ENCODE measurements at regions not wholly inside any gene's neighbourhood (a gene's known extent, or its start where the extent isn't known, plus 50 kb on each side); places are given as distances from the start of the nearest gene placed in this dataset.

DNA sequence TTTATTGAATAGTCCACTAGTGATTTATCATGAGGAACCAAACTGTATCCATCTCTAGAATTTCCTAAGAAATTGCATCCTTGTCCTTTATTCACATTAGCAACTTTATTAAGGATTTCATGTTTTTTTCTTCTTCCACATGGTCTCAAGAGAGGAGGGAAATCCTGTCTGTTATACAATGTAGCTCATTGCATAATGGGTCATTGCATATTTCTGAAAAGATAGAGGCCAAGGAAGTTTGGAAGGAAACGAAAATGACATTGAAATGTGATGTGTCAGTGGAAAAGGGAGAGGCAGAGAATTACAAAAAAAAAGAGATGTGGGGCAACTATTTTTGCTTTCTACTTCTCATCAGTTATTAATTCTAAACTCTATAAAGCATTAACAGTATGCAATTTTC is 353.1 kb downstream of the METTL15 start:
- peak; percentile 54 for DNase-seq (ENCODE audit: low read depth)
- TF ChIP-seq, protein P1, sequence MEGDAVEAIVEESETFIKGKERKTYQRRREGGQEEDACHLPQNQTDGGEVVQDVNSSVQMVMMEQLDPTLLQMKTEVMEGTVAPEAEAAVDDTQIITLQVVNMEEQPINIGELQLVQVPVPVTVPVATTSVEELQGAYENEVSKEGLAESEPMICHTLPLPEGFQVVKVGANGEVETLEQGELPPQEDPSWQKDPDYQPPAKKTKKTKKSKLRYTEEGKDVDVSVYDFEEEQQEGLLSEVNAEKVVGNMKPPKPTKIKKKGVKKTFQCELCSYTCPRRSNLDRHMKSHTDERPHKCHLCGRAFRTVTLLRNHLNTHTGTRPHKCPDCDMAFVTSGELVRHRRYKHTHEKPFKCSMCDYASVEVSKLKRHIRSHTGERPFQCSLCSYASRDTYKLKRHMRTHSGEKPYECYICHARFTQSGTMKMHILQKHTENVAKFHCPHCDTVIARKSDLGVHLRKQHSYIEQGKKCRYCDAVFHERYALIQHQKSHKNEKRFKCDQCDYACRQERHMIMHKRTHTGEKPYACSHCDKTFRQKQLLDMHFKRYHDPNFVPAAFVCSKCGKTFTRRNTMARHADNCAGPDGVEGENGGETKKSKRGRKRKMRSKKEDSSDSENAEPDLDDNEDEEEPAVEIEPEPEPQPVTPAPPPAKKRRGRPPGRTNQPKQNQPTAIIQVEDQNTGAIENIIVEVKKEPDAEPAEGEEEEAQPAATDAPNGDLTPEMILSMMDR (conservative IDR thresholded peaks at IDR 0.05; ENCODE audit: low read depth, low read length): no peak
- no peak overlapping the region for H3K4me3 ChIP-seq (ENCODE audit: low read depth, low read length)

DNA sequence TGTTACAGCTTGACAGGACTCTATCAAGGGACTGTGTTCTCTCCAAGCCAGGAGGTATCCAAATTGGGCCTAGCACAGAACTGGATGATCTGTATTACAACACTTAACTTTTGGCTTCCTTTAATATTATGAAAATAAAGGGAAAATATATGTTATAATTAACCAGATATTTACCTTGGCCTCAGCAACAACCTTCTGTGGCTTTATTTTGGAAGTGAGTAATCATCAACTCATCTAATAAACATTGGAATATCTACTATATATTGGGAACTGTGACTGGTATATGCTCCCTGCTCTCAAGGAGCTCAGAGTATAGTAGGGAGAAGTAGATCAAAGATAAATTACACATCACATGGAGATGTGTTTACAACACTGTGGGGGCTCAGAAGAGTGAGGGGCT is 352.2 kb downstream of the METTL15 start:
- TF ChIP-seq, protein P1 (conservative IDR thresholded peaks at IDR 0.05; ENCODE audit: low read depth, low read length): no peak
- H3K4me3 ChIP-seq (ENCODE audit: low read depth, low read length): no peak overlapping the region
- no peak for DNase-seq (ENCODE audit: low read depth)

DNA sequence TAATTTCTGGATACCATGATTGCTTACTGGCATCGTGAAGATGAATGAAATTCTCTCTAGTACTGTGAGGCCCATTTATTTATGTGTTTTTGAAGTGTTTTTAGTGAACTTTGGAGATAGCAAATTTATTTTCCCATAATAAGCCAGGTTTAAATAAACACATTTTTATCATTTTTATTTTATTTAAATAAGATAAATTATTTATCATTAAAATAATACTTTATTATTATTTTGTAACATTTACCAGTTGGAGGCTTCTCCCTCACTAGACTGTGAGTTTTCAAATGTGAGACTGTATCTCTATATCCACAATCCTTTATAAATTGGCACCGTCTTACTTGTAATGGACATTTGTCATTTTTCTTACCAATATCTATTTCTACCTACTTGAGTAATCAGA is 351.7 kb downstream of the METTL15 start:
- TF ChIP-seq, protein P1 (conservative IDR thresholded peaks at IDR 0.05; ENCODE audit: low read depth, low read length): no peak
- H3K4me3 ChIP-seq (ENCODE audit: low read depth, low read length): no peak overlapping the region

DNA sequence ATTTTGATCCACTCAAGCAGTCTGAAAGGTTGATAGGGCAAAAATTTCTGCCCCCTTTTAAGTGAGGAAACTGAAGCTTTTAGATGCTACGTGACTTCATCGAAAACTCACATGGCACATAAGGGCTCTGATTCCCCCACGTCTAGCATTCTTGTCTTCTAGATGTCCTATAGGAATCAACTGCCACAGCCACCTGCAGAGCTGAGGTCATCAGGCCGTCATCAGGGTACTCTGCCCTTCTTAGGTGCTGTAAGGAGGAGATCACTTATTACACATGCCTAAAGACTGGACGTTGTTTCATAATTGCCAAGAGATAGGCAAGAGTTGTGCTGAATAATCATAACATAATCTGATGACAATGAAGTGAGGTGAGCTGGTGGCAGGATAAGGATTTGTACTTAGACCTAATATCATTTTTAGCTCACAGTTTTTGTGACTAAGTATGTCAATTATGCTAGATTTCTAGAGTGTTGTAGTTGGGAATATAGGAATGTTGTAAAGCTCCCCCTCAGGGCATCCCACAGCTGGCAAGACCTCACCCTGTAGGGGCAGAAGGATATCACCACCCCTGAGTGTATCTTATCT is 349.4 kb downstream of the METTL15 start:
- no peak for DNase-seq (ENCODE audit: low read depth)
- H3K4me3 ChIP-seq (ENCODE audit: low read depth, low read length): no peak overlapping the region
- TF ChIP-seq, protein P1 (conservative IDR thresholded peaks at IDR 0.05; ENCODE audit: low read depth, low read length): no peak

More for the DNA sequence above, 351.7 kb downstream of the METTL15 start:
- no peak for DNase-seq (ENCODE audit: low read depth)

DNA sequence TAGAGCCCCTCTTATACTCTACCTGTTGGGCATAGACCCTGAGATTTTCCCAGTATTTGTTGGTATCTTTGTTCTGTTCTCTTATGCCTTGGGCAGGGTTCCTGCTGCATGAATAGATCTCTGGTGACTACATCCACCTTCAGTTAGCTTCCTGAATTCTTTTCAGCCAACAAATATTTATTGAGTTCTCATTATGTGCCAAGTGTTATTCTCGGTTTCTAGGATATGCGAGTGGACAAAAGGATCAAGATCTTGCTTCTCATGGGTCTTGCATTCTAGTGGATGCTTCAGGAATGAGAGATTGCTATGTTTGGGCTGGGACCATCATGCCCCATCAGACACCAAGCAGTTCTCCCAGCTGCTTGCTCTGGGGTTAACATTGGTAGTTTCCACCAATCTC is 340.0 kb downstream of the METTL15 start:
- no peak overlapping the region for H3K4me3 ChIP-seq (ENCODE audit: low read depth, low read length)
- peak; percentile 45 for DNase-seq (ENCODE audit: low read depth)
- TF ChIP-seq, protein P1 (conservative IDR thresholded peaks at IDR 0.05; ENCODE audit: low read depth, low read length): no peak

DNA sequence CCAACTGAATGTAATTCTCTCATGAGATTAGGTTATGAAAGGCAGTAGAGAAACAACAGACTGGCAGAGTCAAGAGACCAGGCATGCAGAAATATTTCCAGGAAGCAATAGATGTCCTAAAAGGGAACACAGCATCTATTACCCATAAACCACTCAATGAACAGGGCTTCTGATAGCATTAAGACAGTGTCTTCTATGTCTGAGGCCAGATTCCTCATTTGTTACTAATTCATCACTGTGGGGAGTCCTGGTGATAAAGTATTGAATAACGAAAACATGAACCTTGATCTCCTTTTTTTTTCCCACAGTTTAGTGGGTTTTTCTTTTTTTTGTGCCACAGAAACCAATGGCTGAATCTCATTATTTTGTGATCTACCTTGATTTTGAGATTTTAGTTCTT is 339.0 kb downstream of the METTL15 start:
- TF ChIP-seq, protein P1 (conservative IDR thresholded peaks at IDR 0.05; ENCODE audit: low read depth, low read length): no peak
- H3K4me3 ChIP-seq (ENCODE audit: low read depth, low read length): no peak overlapping the region
- peak; percentile 89 for DNase-seq (ENCODE audit: low read depth)

DNA sequence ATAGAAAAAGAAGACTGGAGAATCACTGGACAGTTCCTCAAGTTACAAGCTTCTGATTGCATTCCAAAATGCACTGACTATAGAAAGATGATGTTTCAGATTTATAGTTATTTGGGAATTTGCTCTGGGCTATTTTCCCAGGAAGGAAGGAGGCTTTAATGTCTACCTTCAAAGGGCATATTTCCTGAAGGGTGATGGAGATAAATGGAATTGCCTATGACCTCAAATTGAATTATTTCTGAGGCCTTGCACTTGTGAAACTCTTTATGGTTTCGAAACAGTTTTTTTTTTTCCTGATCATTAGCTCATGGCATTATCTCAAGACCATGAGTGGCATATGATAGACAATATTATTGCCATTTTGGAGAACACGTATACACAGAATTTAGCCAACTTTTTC is 333.9 kb downstream of the METTL15 start:
- no peak overlapping the region for H3K4me3 ChIP-seq (ENCODE audit: low read depth, low read length)
- DNase-seq (ENCODE audit: low read depth): no peak
- TF ChIP-seq, protein P1 (conservative IDR thresholded peaks at IDR 0.05; ENCODE audit: low read depth, low read length): no peak

Data from choroid plexus epithelial cell (primary cell).